Hematopoietic multipotent progenitor cell (in vitro differentiated cells): ENCODE measurements at regions not wholly inside any gene's neighbourhood (a gene's known extent, or its start where the extent isn't known, plus 50 kb on each side); places are given as distances from the start of the nearest gene placed in this dataset.
A peak's percentile ranks its signal among the peaks of the same experiment; 100 is the strongest.
"Not testable (repeated sequence)": the region's sequence is repeated elsewhere in the genome, so short reads cannot be mapped to it uniquely, and the experiment has no call there.

Experiments used
- DNase-seq, 3 donors: peaks; one replicate each; pipeline ENCODE4 v3.0.0-alpha.2; 2011 to 2015; ENCODE audit warnings: low read depth in 2 of 3, low spot score in 2 of 3

GRCh38 chr14:86217523-86217922 is 687.6 kb downstream of the FLRT2 start:
- no peak for DNase-seq

DNA sequence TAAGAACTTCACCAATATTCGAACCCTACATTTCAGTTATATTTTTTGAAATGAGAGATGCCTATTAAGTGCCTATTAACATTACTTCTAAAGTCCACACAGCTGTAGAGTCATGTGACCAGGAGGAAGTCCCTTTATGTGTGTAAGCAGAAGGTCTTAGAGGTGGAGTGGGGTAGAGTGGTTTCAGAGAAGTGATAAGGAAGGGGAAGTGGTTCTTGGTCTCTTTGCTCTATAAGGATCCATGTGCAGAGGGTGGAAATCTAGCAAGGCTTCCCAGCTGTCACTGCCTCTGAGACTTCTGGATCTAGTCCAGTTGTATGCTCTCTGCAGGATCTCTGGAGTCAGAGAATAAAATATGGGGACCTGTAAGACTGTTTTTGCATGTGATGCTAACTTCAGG is 673.9 kb downstream of the FLRT2 start:
- peak in 2 of 3 donors; percentile 16 to 74 for DNase-seq

GRCh38 chr14:86196471-86196870 is 666.5 kb downstream of the FLRT2 start:
- no peak for DNase-seq

DNA sequence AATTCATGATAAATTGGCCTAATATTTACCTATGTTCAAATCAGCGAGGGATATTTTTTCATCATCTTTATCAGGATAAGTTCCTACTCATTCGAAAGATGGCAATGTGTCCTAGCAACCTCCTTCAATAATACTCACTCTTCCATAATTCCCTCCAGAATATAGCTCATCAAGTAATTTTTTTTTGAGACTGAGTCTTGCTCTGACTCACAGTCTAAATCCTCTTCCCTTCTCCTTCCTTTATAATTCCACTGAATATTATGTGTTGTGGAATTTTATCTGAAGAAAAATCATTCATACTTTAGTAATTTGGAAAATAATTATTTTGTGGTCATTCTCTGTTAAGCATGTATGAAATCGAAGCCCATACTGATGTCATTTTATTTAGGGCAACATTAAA is 663.8 kb downstream of the FLRT2 start:
- DNase-seq: no peak

GRCh38 chr14:86179980-86180379 is 650.0 kb downstream of the FLRT2 start:
- DNase-seq: no peak

DNA sequence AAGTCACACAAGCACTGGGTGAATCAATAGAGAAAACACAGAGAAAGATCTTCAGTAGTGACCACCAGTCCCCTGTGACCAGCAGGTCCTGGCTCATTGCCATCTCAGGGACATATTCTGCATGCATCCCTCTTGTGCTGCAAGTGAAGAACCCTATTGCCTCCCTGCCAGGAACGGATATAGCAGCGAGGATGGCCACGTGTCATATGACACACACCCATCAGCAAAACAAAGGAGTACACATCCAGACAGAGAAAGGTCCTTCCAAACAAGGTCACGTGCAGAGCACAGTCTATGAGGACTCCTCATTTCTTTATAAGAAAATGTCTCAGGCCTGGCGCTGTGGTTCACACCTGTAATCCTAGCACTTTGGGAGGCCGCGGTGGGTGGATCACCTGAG is 638.4 kb downstream of the FLRT2 start:
- DNase-seq: no peak

- peak in 1 of 3 donors; percentile 30 for DNase-seq
These were observed 636.6 kb downstream of the FLRT2 start for GRCh38 chr14:86166541-86166940.

DNA sequence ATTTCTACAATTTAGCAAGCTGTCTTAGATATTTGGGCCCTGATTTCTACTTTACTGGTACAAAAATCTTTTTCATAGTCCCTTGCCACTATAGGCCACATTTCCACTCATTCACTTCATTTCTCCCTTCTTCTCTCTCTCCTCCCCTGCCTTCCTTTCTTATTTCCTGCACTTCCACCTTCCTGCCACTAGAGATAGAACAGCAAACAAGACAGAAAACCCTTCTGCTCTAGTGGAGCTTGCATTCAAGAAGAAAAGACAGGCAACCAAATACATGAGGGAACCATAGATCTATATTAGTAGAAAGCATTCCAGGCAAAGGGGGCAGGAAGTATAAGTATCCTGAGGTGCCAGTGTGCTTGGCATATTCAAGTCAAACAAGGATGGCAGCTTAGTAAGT is 623.5 kb downstream of the FLRT2 start:
- DNase-seq: no peak

- no peak for DNase-seq
These were observed 613.3 kb downstream of the FLRT2 start for GRCh38 chr14:86143248-86143647.

- no peak for DNase-seq
These were observed 612.0 kb downstream of the FLRT2 start for GRCh38 chr14:86141966-86142365.

- DNase-seq: no peak
These were observed 599.5 kb downstream of the FLRT2 start for GRCh38 chr14:86129426-86129825.

DNA sequence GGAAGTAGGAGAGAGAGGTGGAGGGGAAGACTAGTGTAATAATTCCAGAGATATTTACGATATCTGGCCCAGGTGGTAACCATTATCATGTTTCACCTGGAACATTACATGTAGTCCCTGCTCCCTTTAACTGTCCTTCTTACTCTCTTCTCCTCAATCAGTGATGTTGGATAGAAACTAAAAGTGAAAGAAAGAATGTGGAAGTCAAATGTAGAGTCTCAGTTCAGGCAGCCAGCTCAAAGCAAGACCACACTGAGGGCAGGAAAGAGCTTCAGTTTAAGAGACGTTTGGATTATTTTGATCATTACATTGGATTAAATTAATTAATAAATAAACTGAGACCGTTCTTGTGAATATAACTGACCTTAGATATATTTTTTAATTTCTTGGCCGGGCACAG is 594.4 kb downstream of the FLRT2 start:
- no peak for DNase-seq

GRCh38 chr14:86115972-86116371 is 586.0 kb downstream of the FLRT2 start:
- DNase-seq: no peak

DNA sequence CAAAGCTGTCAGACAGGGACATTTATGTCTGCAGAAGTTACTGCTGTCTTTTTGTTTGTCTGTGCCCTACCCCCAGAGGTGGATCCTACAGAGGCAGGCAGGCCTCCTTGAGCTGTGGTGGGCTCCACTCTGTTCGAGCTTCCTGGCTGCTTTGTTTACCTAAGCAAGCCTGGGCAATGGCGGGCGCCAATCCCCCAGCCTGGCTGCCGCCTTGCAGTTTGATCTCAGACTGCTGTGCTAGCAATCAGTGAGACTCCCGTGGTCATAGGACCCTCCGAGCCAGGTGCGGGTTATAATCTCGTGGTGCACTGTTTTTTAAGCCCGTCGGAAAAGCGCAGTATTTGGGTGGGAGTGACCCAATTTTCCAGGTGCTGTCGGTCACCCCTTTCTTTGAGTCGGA is 580.9 kb downstream of the FLRT2 start:
- not testable (repeated sequence) for DNase-seq

DNA sequence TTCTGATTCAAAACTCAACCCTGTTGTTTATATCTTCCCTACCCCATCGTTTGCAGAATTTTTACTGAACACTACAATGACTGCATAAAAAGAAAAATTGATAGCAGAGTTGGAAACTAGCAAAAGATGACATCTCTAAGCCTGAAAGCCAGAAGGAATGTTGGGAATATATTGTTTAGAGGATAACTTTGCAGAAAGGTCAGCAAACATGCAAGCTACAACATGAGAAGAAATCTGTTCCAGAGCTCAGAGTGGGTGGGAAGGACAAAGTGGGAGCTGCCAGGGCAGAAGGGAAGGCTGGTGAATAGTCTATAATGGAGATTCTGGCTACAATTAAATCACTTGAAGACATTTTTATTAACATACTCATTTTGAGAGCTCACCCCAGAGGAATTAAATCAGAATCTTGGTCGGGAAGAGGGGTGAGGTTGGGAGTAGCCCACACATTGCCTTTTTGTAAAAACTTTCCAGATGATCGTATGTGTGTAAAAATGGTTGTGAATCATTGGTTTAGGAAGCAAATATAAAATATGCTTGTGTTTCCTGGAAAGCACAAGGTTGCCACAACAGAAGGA is 574.8 kb downstream of the FLRT2 start:
- no peak for DNase-seq

- DNase-seq: no peak
These were observed 564.6 kb downstream of the FLRT2 start for GRCh38 chr14:86094512-86094911.

DNA sequence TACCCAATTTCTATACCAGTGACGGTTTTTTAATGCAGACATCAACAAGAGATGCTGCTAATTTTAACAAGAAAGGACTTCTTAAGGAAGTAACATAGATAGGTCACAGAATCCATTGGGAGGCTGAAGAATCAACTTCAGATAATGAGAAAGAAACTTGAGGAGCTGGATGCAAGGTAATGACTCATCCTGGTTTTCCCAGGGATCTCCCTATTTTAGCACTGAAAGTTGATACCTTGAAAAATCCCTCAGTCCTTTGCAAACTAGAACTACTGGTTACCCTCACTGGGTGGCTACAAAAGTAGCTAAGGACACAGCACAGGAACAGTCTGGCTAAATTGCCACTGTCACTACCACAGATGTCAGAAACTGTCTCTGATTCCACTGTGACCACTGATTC is 561.9 kb downstream of the FLRT2 start:
- DNase-seq: no peak

- no peak for DNase-seq
These were observed 558.2 kb downstream of the FLRT2 start for GRCh38 chr14:86088156-86088555.

DNA sequence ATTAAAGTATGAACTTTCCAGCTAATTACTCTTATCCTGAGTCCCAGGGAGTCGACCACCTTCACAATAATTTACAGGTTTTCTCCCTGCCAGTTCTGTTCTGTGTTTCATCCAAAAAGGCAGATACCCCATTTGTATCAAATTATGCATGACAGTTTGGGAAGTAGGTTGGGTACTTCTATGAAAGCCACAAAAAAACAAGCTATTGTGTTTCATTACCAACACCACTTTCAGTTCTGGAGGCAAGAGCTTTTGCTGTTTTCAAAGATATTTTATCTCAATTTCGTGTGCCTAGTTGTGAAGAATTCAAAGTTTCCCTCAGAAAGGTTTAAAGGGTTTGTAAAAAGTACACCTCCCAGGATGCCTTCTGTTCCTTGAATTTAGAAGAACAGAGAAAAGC is 557.4 kb downstream of the FLRT2 start:
- DNase-seq: peak in 1 of 3 donors; percentile 35

DNA sequence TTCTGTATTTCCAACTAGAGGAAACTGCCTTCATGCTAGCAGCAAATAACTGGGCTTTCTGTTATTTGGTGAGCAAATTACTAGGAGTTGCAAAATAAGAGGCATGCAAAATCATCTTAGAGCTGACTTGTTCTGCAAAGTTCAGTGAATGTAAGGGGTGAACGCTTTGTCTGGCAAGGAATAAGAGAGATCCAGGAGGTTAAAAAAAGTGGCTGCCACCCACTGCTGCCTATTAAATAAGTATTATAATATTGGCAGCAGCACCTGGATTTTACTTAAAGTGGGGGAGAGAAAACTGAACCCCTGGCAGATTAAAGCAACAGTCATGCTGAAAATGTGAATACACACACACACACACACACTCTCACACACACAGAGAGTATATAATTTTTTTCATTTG is 557.0 kb downstream of the FLRT2 start:
- no peak for DNase-seq

- peak in 1 of 3 donors; percentile 69 for DNase-seq
These were observed 554.2 kb downstream of the FLRT2 start for GRCh38 chr14:86084097-86084496.

- DNase-seq: no peak
These were observed 553.7 kb downstream of the FLRT2 start for GRCh38 chr14:86083616-86084015.
